Aorta (tissue), 5 donors: ENCODE measurements at regions not wholly inside any gene's neighbourhood (a gene's known extent, or its start where the extent isn't known, plus 50 kb on each side); places are given as distances from the start of the nearest gene placed in this dataset.

Source experiments
- ATAC-seq: fragments of 200-7000 bp; cut with Tn5 transposase; one replicate; pipeline ENCODE4 v1.9.1; 2022; ENCODE audit warnings: moderate library complexity; ENCODE audit not compliant: low FRiP score
- DNase-seq, 2 donors: peaks; one replicate each; pipeline ENCODE4 v3.0.0-alpha.2; 2020
- H3K27ac ChIP-seq, 2 donors: one replicate each; pipeline ENCODE4 v1.5.1; 2013; ENCODE audit warnings: low read length in 2 of 2, mild to moderate bottlenecking in 2 of 2, moderate library complexity in 2 of 2, control low read depth in 1 of 2, inconsistent platforms in 1 of 2, low read depth in 1 of 2
- H3K27me3 ChIP-seq, 2 donors: one replicate each; pipeline ENCODE4 v1.6.1; 2013; ENCODE audit warnings: control low read depth in 1 of 2, low read length in 1 of 2, mild to moderate bottlenecking in 1 of 2, moderate library complexity in 1 of 2; ENCODE audit not compliant: insufficient read depth in 2 of 2, control insufficient read depth in 1 of 2
- H3K36me3 ChIP-seq, 2 donors: one replicate each; pipeline ENCODE4 v1.6.1; 2013; ENCODE audit warnings: control low read depth in 1 of 2, low read length in 1 of 2, mild to moderate bottlenecking in 1 of 2; ENCODE audit not compliant: insufficient read depth in 2 of 2, control insufficient read depth in 1 of 2
- H3K4me1 ChIP-seq, 2 donors: one replicate each; pipeline ENCODE4 v1.6.1; 2013; ENCODE audit warnings: low read length in 2 of 2, control low read depth in 1 of 2, mild to moderate bottlenecking in 1 of 2, moderate library complexity in 1 of 2; ENCODE audit not compliant: insufficient read depth in 2 of 2, control insufficient read depth in 1 of 2
- H3K4me3 ChIP-seq, 2 donors: one replicate each; pipeline ENCODE4 v1.5.1; 2013; ENCODE audit warnings: low read length in 2 of 2, control low read depth in 1 of 2, mild to moderate bottlenecking in 1 of 2
- H3K9me3 ChIP-seq: one replicate; pipeline ENCODE4 v1.6.1; 2013; ENCODE audit warnings: mild to moderate bottlenecking, low read length; ENCODE audit not compliant: control insufficient read depth
- WGBS, 2 donors: extraction: QIAGEN DNeasy Blood & Tissue Kit; methylation state at CpG; one replicate each; pipeline ENCODE4 v1.1.7; 2013; 5-methylcytosine and 5-hydroxymethylcytosine counted together
- intact Hi-C, 2 donors: fragments of 100-400 bp; cut with DNase I; formaldehyde crosslinking; loops; one replicate each; pipeline versions ENCODE4 v1.14.2 to v1.15.0; 2022
- donor health status: healthy with polysubstance abuse.
- donor health status: Bipolar disorder and iron deficiency.
- donor health status: DM: no; HTN: no; CAD: no.
- donor health status: DM: no; HTN: no; CAD: no.
- donor health status: DM: yes; HTN: yes; CAD: no.

DNA sequence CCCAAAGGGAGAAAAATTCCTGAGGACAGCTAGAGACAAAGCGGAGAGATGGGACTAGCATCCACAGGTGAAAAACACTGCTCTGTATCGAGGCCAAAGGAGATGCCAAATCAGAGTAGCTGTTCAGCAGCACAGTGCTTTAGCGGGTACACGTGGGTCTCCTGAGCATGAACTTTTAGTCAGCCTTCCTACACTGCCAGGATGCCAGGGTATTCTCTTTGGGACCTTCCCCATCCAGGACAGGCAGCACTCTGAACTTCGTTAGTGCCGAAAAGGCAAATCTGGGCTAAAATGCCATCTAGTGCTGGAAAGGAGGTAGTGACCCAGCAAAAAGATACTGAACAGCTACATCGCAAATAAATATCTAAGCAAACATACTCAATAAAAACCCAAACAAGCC lies 64.9 kb downstream of the C6orf58 start:
- no peaks in the 10 kb centered on the region for H3K27me3 ChIP-seq
- H3K36me3 ChIP-seq = no peaks in the 10 kb centered on the region
- no peak for ATAC-seq
- H3K9me3 ChIP-seq = no peaks in the 10 kb centered on the region
- intact Hi-C loops = loop anchor here in 1 of 2 donors (10.0 kb wide), 1 partner anchor 87 kb away; no protein-coding TSS in a partner anchor
- DNase-seq = no peak
- H3K4me1 ChIP-seq = no peaks in the 10 kb centered on the region
- H3K27ac ChIP-seq = no peak overlapping the region
- WGBS, 2 donors = 36 to 38% methylated on average over 7 of the region's 7 CpGs
- no peak overlapping the region for H3K4me3 ChIP-seq
